RPMI8226 (cell line): ENCODE measurements at regions not wholly inside any gene's neighbourhood (a gene's known extent, or its start where the extent isn't known, plus 50 kb on each side); places are given as distances from the start of the nearest gene placed in this dataset.
"Not testable (repeated sequence)": the region's sequence is repeated elsewhere in the genome, so short reads cannot be mapped to it uniquely, and the experiment has no call there.

Experiments
- DNase-seq: peaks from one replicate; pipeline ENCODE4 v3.0.0-alpha.2; 2015

GRCh38 chr5:1575991-1576714 lies 52.4 kb upstream of the LPCAT1 start:
- not testable (repeated sequence) for DNase-seq

GRCh38 chr5:1575491-1575890 lies 51.7 kb upstream of the LPCAT1 start:
- peak; percentile 66 for DNase-seq

DNA sequence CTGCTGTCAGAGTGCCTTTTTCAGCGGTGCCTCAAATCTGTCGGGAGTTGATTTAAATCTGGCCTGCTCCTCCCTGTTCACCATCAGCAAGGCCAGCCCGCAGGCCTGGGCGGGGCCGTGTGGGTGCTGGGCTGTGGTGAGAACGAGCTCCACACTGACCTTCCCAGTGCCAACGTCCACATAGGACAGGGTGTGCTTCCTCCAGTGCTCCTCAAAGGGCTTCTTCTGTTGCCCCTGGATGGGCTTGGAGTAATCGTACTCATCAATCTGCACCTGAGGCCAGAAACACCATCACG lies 50.2 kb upstream of the LPCAT1 start:
- not testable (repeated sequence) for DNase-seq

DNA sequence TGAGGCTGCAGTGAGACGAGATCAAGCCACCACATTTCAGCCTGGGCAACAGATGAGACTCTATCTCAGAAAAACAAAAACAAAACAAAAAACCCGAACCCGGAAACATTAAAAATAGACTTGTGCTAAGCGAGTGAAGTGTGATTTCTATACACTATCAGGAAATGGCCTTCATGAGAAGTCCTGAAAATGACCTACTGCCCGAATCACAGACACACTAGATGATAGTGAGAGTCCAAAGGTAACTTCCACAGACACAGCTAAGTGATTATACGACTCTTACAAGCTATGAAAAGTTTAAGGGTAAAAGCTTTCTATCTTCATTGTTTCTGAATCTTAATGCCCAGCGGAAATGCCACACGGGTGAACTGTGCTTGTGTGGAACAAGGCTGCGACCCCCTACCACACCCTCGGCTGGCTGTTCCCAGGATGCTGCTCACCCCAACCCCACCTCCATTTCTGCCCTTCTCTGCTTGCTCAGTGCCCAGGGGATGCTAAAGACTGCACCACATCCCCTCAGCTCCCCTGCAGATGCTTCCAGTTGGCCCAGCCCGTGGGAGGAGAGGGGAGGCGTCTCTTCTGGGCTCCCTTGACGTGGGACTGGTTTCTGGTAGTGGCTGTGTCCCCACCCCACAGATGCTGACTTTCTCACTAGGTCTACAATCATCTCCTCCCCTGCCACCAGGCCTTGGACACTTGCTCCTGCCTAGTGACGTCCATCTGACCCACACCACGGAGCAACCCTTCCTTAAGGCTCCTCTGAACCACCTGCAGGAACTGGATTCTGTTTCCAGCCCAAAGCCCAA lies 49.7 kb upstream of the LPCAT1 start:
- not testable (repeated sequence) for DNase-seq
